Gastroesophageal sphincter (tissue), 3 donors: ENCODE measurements at regions not wholly inside any gene's neighbourhood (a gene's known extent, or its start where the extent isn't known, plus 50 kb on each side); places are given as distances from the start of the nearest gene placed in this dataset.
"Not testable (repeated sequence)": the region's sequence is repeated elsewhere in the genome, so short reads cannot be mapped to it uniquely, and the experiment has no call there.

Experiments
- CTCF ChIP-seq, 4 experiments: fragments of 200-600 bp in 2 of 4; fragments of 450-650 bp in 2 of 4; sonication (generic) in 1 of 4; IDR thresholded peaks; one replicate each; pipeline ENCODE4 v1.5.1; 2017 to 2019; ENCODE audit warnings: antibody characterized with exemption in 4 of 4, mild to moderate bottlenecking in 2 of 4, moderate library complexity in 2 of 4
- EP300 ChIP-seq: sonication (generic); formaldehyde crosslinking; IDR thresholded peaks from one replicate; pipeline ENCODE4 v1.6.1; 2017; ENCODE audit warnings: antibody characterized with exemption, mild to moderate bottlenecking
- POLR2A ChIP-seq, 2 donors: fragments of 450-650 bp; IDR thresholded peaks; one replicate each; pipeline ENCODE4 v1.6.1; 2017; ENCODE audit warnings: antibody characterized with exemption in 2 of 2, mild to moderate bottlenecking in 2 of 2, moderate library complexity in 1 of 2
- POLR2AphosphoS5 ChIP-seq: sonication (generic); formaldehyde crosslinking; IDR thresholded peaks from one replicate; pipeline ENCODE4 v1.6.1; 2017; ENCODE audit warnings: antibody characterized with exemption

- TF ChIP-seq CTCF (IDR thresholded peaks at IDR 0.05), result peak; percentile 45 to 76 (median 57)
- TF ChIP-seq POLR2AphosphoS5; POLR2A (IDR thresholded peaks at IDR 0.05); EP300: not testable (repeated sequence)
Measured at GRCh38 chr22:22321743-22322611, 77.4 kb downstream of the VPREB1 start.
